Glutamatergic neuron (in vitro differentiated cells): ENCODE measurements at regions not wholly inside any gene's neighbourhood (a gene's known extent, or its start where the extent isn't known, plus 50 kb on each side); places are given as distances from the start of the nearest gene placed in this dataset.
"Not testable (repeated sequence)": the region's sequence is repeated elsewhere in the genome, so short reads cannot be mapped to it uniquely, and the experiment has no call there.

Experiments used
- DNase-seq: peaks from one replicate; pipeline ENCODE4 v3.0.0; 2022
- H3K27ac Mint-ChIP-seq: one replicate; pipeline ENCODE4 v1.8.0; 2020; ENCODE audit warnings: mild to moderate bottlenecking, mixed read lengths, inconsistent platforms; ENCODE audit not compliant: unreplicated experiment
- H3K27me3 Mint-ChIP-seq: one replicate; pipeline ENCODE4 v1.8.0; 2020; ENCODE audit warnings: mild to moderate bottlenecking, moderate library complexity, mixed read lengths, inconsistent platforms; ENCODE audit not compliant: unreplicated experiment
- H3K36me3 Mint-ChIP-seq: one replicate; pipeline ENCODE4 v1.8.0; 2020; ENCODE audit warnings: mild to moderate bottlenecking, mixed read lengths, inconsistent platforms; ENCODE audit not compliant: unreplicated experiment
- H3K4me1 Mint-ChIP-seq: one replicate; pipeline ENCODE4 v1.8.0; 2020; ENCODE audit warnings: mild to moderate bottlenecking, low read depth, mixed read lengths, inconsistent platforms; ENCODE audit not compliant: unreplicated experiment
- H3K4me3 Mint-ChIP-seq: one replicate; pipeline ENCODE4 v1.8.0; 2020; ENCODE audit warnings: mild to moderate bottlenecking, mixed read lengths, inconsistent platforms; ENCODE audit not compliant: unreplicated experiment
- H3K9me3 Mint-ChIP-seq: one replicate; pipeline ENCODE4 v1.8.0; 2020; ENCODE audit warnings: mild to moderate bottlenecking, moderate library complexity, mixed read lengths, inconsistent platforms; ENCODE audit not compliant: unreplicated experiment
- CTCF ChIP-seq: fragments of 200-600 bp; sonication (generic); IDR thresholded peaks from one replicate; pipeline ENCODE4 v1.5.0; 2021; ENCODE audit not compliant: partially characterized antibody, unreplicated experiment

- H3K9me3 Mint-ChIP-seq: peaks cover 12% of the 10 kb centered on the region
- H3K36me3 Mint-ChIP-seq: peaks cover 34% of the 10 kb centered on the region
- peaks cover 15% of the 10 kb centered on the region for H3K27me3 Mint-ChIP-seq
- TF ChIP-seq CTCF: no peak
- DNase-seq: no peak
- no peak overlapping the region for H3K4me3 Mint-ChIP-seq
- no peaks in the 10 kb centered on the region for H3K4me1 Mint-ChIP-seq
- no peak overlapping the region for H3K27ac Mint-ChIP-seq
These were observed 2604.8 kb upstream of the TPTE start for GRCh38 chr21:7916329-7917303.

GRCh38 chr21:7917729-7918128, 2603.7 kb upstream of the TPTE start:
- Mint-ChIP-seq H3K27me3 (peaks cover 23% of the 10 kb centered on the region), H3K27ac (no peak overlapping the region), H3K4me3 (no peak overlapping the region), H3K4me1 (no peaks in the 10 kb centered on the region), H3K9me3 (peaks cover 22% of the 10 kb centered on the region), H3K36me3 (peaks cover 42% of the 10 kb centered on the region)
- DNase-seq: no peak
- no peak for TF ChIP-seq CTCF

DNA sequence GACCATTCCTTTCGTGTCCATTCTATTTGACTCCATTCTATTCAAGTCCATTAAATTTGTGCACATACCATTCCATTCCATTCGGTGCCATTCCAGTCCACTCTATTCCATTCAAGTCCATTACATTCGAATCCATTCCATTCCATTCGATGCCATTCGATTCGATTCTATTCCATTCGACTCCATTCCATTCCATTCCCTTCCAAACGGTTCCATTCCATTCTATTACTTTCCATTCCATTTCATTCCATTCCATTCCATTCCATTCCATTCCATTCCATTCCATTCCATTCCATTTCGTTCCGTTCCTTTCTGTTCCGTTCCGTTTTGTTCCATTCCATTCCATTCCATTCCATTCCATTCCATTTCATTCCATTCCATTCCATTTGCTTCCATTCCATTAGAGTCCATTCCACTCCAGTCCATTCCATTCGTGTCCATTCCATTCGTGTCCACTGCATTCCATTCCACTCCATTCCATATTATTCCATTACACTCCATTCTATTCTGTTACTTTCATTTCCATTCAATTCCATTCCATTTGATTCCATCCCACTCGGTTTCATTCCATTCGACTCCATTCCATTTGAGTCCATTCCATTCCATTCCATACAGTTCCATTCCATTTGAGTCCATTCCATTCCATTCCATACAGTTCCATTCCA, 2595.3 kb upstream of the TPTE start:
- peaks cover 68% of the 10 kb centered on the region for H3K36me3 Mint-ChIP-seq
- H3K4me3 Mint-ChIP-seq, H3K27ac Mint-ChIP-seq, DNase-seq, H3K4me1 Mint-ChIP-seq: not testable (repeated sequence)
- peaks cover 39% of the 10 kb centered on the region for H3K27me3 Mint-ChIP-seq
- H3K9me3 Mint-ChIP-seq: peaks cover 93% of the 10 kb centered on the region

- Mint-ChIP-seq H3K36me3 (peaks cover 66% of the 10 kb centered on the region), H3K9me3 (peaks cover 92% of the 10 kb centered on the region)
These were observed 2592.9 kb upstream of the TPTE start for GRCh38 chr21:7928528-7928927.

DNA sequence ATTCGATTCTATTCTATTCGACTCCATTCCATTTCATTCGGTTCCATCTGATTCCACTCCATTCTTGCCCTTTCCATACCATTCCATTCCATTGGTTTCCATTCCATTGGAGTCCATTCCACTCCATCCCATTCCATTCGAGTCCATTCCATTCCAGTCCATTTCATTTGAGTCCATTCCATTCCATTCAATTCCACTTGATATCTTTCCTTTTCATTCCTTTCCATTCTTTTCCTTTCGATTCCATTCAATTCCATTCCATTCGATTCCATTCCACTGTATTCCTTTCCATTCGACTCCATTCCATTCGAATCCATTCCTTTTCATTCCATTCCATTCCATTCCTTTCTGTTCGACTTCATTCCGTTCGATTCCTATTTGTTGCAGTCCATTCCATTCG, 2591.8 kb upstream of the TPTE start:
- not testable (repeated sequence) for H3K27ac Mint-ChIP-seq, H3K4me1 Mint-ChIP-seq, H3K4me3 Mint-ChIP-seq, DNase-seq
- H3K9me3 Mint-ChIP-seq: peaks cover 90% of the 10 kb centered on the region
- peaks cover 56% of the 10 kb centered on the region for H3K36me3 Mint-ChIP-seq
- H3K27me3 Mint-ChIP-seq: peaks cover 46% of the 10 kb centered on the region

More at GRCh38 chr21:7928528-7928927, 2592.9 kb upstream of the TPTE start:
- not testable (repeated sequence) for H3K27ac Mint-ChIP-seq, DNase-seq, H3K4me3 Mint-ChIP-seq, H3K4me1 Mint-ChIP-seq
- H3K27me3 Mint-ChIP-seq: peaks cover 47% of the 10 kb centered on the region

- H3K4me1 Mint-ChIP-seq, H3K27ac Mint-ChIP-seq, DNase-seq, H3K4me3 Mint-ChIP-seq: not testable (repeated sequence)
- Mint-ChIP-seq H3K27me3 (peaks cover 48% of the 10 kb centered on the region), H3K36me3 (peaks cover 57% of the 10 kb centered on the region), H3K9me3 (peaks cover 89% of the 10 kb centered on the region)
These were observed 2590.9 kb upstream of the TPTE start for GRCh38 chr21:7930445-7930844.

DNA sequence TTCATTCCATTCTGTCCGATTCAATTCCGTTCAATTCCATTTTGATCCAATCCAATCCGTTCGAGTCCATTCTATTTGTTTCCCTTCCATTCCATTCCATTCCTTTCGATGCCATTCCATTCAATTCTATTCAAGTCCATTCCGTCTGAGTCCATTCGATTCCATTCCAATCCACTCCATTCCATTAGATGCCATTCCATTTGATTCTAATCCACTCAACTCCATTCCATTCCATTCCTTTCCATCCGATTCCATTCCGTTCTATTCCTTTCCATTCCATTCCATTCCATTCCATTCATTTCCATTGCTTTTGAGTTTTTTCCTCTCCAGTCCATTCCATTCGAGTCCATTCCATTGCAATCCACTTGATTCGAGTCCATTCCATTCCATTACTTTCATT, 2589.3 kb upstream of the TPTE start:
- Mint-ChIP-seq H3K9me3 (peaks cover 88% of the 10 kb centered on the region), H3K36me3 (peaks cover 55% of the 10 kb centered on the region), H3K27me3 (peaks cover 44% of the 10 kb centered on the region)
- H3K27ac Mint-ChIP-seq, H3K4me3 Mint-ChIP-seq, H3K4me1 Mint-ChIP-seq, DNase-seq: not testable (repeated sequence)

DNA sequence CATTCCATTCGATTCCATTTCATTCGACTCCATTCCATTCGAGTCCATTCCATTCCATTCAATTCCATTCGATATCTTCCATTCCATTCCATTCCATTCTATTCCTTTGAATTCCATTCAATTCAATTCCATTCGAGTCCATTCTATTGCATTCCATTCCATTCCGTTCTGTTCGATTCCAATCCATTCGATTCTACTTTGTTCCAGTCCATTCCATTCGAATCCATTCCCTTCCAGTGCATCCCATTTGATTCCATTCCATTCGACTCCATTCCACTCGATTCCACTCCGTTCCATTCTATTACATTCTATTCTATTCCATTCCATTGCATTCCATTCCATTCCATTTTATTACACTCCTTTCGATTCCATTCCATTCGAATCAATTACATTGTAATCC, 2588.5 kb upstream of the TPTE start:
- peaks cover 48% of the 10 kb centered on the region for H3K36me3 Mint-ChIP-seq
- H3K27me3 Mint-ChIP-seq: peaks cover 45% of the 10 kb centered on the region
- H3K27ac Mint-ChIP-seq, H3K4me3 Mint-ChIP-seq, DNase-seq, H3K4me1 Mint-ChIP-seq: not testable (repeated sequence)
- peaks cover 88% of the 10 kb centered on the region for H3K9me3 Mint-ChIP-seq
